SU-DHL-6 (cell line): ENCODE measurements at regions not wholly inside any gene's neighbourhood (a gene's known extent, or its start where the extent isn't known, plus 50 kb on each side); places are given as distances from the start of the nearest gene placed in this dataset.

ENCODE experiments used
- EZH2phosphoT487 ChIP-seq: fragments of 200-600 bp; sonication (generic), shearing (Covaris generic); conservative IDR thresholded peaks from 2 replicates; pipeline ENCODE4 v1.6.1; 2018; ENCODE audit warnings: mild to moderate bottlenecking, antibody characterized with exemption, low read length, moderate library complexity, mixed read lengths
- TF ChIP-seq, protein P1 (sequence below): fragments of 200-600 bp; sonication (generic); IDR thresholded peaks from one replicate; pipeline ENCODE4 v1.5.1; 2017; ENCODE audit warnings: antibody characterized with exemption, mild to moderate bottlenecking, low read length, moderate library complexity; ENCODE audit not compliant: insufficient read depth, poor library complexity, severe bottlenecking

DNA sequence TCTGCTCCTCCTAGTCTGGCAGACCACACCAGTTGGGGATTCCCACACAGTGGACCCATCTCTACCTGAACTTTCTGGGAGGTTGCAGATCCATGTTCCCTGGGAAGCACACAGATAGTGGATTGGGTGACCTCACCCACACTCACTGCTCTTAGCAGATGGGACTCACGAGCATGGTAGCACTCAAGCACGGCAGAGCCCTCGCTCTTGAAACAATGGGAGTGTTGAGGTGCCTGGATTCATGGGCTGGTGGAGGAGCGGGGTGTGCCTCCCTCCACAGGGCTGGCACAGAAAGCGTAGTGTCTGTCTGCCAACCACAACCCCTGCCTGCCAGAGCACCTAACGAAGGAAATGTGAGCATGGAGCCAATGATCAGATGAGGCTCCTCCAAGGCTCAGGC lies 568.0 kb downstream of the POM121L12 start:
- TF ChIP-seq, protein P1, sequence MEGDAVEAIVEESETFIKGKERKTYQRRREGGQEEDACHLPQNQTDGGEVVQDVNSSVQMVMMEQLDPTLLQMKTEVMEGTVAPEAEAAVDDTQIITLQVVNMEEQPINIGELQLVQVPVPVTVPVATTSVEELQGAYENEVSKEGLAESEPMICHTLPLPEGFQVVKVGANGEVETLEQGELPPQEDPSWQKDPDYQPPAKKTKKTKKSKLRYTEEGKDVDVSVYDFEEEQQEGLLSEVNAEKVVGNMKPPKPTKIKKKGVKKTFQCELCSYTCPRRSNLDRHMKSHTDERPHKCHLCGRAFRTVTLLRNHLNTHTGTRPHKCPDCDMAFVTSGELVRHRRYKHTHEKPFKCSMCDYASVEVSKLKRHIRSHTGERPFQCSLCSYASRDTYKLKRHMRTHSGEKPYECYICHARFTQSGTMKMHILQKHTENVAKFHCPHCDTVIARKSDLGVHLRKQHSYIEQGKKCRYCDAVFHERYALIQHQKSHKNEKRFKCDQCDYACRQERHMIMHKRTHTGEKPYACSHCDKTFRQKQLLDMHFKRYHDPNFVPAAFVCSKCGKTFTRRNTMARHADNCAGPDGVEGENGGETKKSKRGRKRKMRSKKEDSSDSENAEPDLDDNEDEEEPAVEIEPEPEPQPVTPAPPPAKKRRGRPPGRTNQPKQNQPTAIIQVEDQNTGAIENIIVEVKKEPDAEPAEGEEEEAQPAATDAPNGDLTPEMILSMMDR = no peak
- no peak for TF ChIP-seq EZH2phosphoT487
